SK-N-SH (cell line): ENCODE measurements at regions not wholly inside any gene's neighbourhood (a gene's known extent, or its start where the extent isn't known, plus 50 kb on each side); places are given as distances from the start of the nearest gene placed in this dataset.

ENCODE experiments used
- CTCF ChIA-PET: fragments of 300-600, 350-600 bp; formaldehyde crosslinking; extraction: SDS; loops from one replicate; lab custom pipeline; 2021; lab: Yijun Ruan, JAX
- POLR2A ChIA-PET: fragments of 350-600 bp; sonication (Branson Sonifier 250); formaldehyde crosslinking; extraction: SDS; loops from one replicate; lab custom pipeline; 2020; ENCODE audit warnings: antibody characterized with exemption, inconsistent platforms; lab: Yijun Ruan, JAX
- DNase-seq: peaks from one replicate; pipeline ENCODE4 v3.0.0; 2012
- H2AFZ ChIP-seq: fragments of 200-600 bp; sonication (generic); 2 replicates; pipeline ENCODE4 v1.8.1; 2016; ENCODE audit warnings: antibody characterized with exemption, mild to moderate bottlenecking, low read depth
- H3F3A ChIP-seq: fragments of 200-600 bp; sonication (generic); replicated peaks from 2 replicates; pipeline ENCODE3; 2016; ENCODE audit warnings: antibody characterized with exemption, mild to moderate bottlenecking; ENCODE audit not compliant: insufficient read depth
- H3K27ac ChIP-seq, 2 experiments: fragments of 200-500 bp in 1 of 2; fragments of 200-600 bp in 1 of 2; sonication (Bioruptor generic) in 1 of 2; sonication (generic), shearing (Covaris generic) in 1 of 2; 2 replicates each; pipeline versions ENCODE4 v1.5.1 to v1.6.1; 2014 to 2016; ENCODE audit warnings: low read depth in 2 of 2, inconsistent platforms in 1 of 2, low read length in 1 of 2, mild to moderate bottlenecking in 1 of 2, mixed read lengths in 1 of 2
- H3K27me3 ChIP-seq: fragments of 200-600 bp; sonication (generic), shearing (Covaris generic); 2 replicates; pipeline ENCODE4 v1.6.1; 2016; ENCODE audit warnings: mixed run types; ENCODE audit not compliant: insufficient read depth
- H3K36me3 ChIP-seq, 2 experiments: fragments of 200-500 bp in 1 of 2; fragments of 200-600 bp in 1 of 2; sonication (Bioruptor generic) in 1 of 2; sonication (generic) in 1 of 2; replicated peaks in 1 of 2; 2 replicates each; pipeline versions ENCODE3 to v1.5.1; 2014 to 2016; ENCODE audit warnings: low read length in 1 of 2, mild to moderate bottlenecking in 1 of 2; ENCODE audit not compliant: insufficient read depth in 2 of 2, control insufficient read depth in 1 of 2
- H3K4me1 ChIP-seq, 2 experiments: fragments of 200-500 bp in 1 of 2; fragments of 200-600 bp in 1 of 2; sonication (Bioruptor generic) in 1 of 2; sonication (generic), shearing (Covaris generic) in 1 of 2; 2 replicates each; pipeline versions ENCODE4 v1.5.1 to v1.6.1; 2014 to 2016; ENCODE audit warnings: low read depth in 1 of 2, low read length in 1 of 2, mixed run types in 1 of 2; ENCODE audit not compliant: insufficient read depth in 2 of 2, control insufficient read depth in 1 of 2
- H3K4me2 ChIP-seq: fragments of 200-600 bp; sonication (generic), shearing (Covaris generic); 2 replicates; pipeline ENCODE4 v1.6.1; 2017; ENCODE audit warnings: mixed run types
- H3K4me3 ChIP-seq, 2 experiments: fragments of 200-500 bp in 1 of 2; fragments of 200-600 bp in 1 of 2; sonication (Bioruptor generic) in 1 of 2; sonication (generic), shearing (Covaris generic) in 1 of 2; 2 replicates each; pipeline versions ENCODE4 v1.5.1 to v1.8.1; 2014 to 2016; ENCODE audit warnings: low read depth in 2 of 2, inconsistent platforms in 1 of 2, low read length in 1 of 2, mild to moderate bottlenecking in 1 of 2, mixed read lengths in 1 of 2, moderate library complexity in 1 of 2
- H3K79me2 ChIP-seq: fragments of 200-600 bp; sonication (generic); 2 replicates; pipeline ENCODE4 v1.8.1; 2017; ENCODE audit warnings: mild to moderate bottlenecking; ENCODE audit not compliant: insufficient read depth
- H3K9ac ChIP-seq: fragments of 200-600 bp; sonication (generic); 2 replicates; pipeline ENCODE4 v1.6.1; 2017; ENCODE audit warnings: mixed run types
- H3K9me2 ChIP-seq: fragments of 200-600 bp; sonication (generic); 2 replicates; pipeline ENCODE4 v1.6.1; 2017; ENCODE audit warnings: mixed run types
- H3K9me3 ChIP-seq: fragments of 200-600 bp; sonication (generic); 2 replicates; pipeline ENCODE4 v1.6.1; 2017; ENCODE audit warnings: mixed run types, mild to moderate bottlenecking, moderate library complexity
- H4K20me1 ChIP-seq: fragments of 200-600 bp; sonication (generic); 2 replicates; pipeline ENCODE4 v1.6.1; 2017; ENCODE audit warnings: mild to moderate bottlenecking, mixed run types; ENCODE audit not compliant: insufficient read depth
- CHD2 ChIP-seq: fragments of 150-350 bp; IDR thresholded peaks from 2 replicates; pipeline ENCODE4 v1.6.1; 2018; ENCODE audit warnings: low read length; ENCODE audit not compliant: partially characterized antibody
- EP300 ChIP-seq, 2 experiments: IDR thresholded peaks; 2 replicates each; pipeline versions ENCODE4 v1.4.0 to v1.6.1; 2012; ENCODE audit warnings: borderline replicate concordance in 1 of 2, low read depth in 1 of 2, low read length in 1 of 2
- EZH2phosphoT487 ChIP-seq: fragments of 200-600 bp; sonication (generic); IDR thresholded peaks from 2 replicates; pipeline ENCODE4 v1.6.1; 2017; ENCODE audit warnings: low read depth, mixed run types, mild to moderate bottlenecking, antibody characterized with exemption, moderate library complexity, borderline replicate concordance
- FOXJ3 ChIP-seq: sonication (generic); formaldehyde crosslinking; IDR thresholded peaks from 2 replicates; pipeline ENCODE4 v1.5.1; 2020; ENCODE audit warnings: mild to moderate bottlenecking, missing genetic modification reagents
- FOXM1 ChIP-seq: IDR thresholded peaks from 2 replicates; pipeline ENCODE4 v1.4.0; 2012; ENCODE audit warnings: low read depth, mild to moderate bottlenecking
- GATA2 ChIP-seq: sonication (generic); formaldehyde crosslinking; IDR thresholded peaks from 2 replicates; pipeline ENCODE4 v1.5.0; 2020; ENCODE audit warnings: mild to moderate bottlenecking, missing genetic modification reagents
- IRF3 ChIP-seq: fragments of 150-350 bp; IDR thresholded peaks from 2 replicates; pipeline ENCODE4 v1.6.1; 2016; ENCODE audit warnings: mild to moderate bottlenecking, low read depth, low read length
- MXI1 ChIP-seq: IDR thresholded peaks from 2 replicates; pipeline ENCODE4 v1.6.1; 2012; ENCODE audit warnings: mild to moderate bottlenecking, low read depth, low read length, improper control_type of control experiment
- NFIC ChIP-seq: IDR thresholded peaks from 2 replicates; pipeline ENCODE4 v1.4.0; 2012; ENCODE audit warnings: borderline replicate concordance
- NRF1 ChIP-seq: IDR thresholded peaks from 2 replicates; pipeline ENCODE4 v1.6.1; 2012; ENCODE audit warnings: low read depth, mild to moderate bottlenecking, low read length
- POLR2AphosphoS5 ChIP-seq: IDR thresholded peaks from 2 replicates; pipeline ENCODE4 v1.6.1; 2012; ENCODE audit warnings: low read depth, low read length
- RAD21 ChIP-seq: IDR thresholded peaks from 2 replicates; pipeline ENCODE4 v1.6.1; 2012; ENCODE audit warnings: mild to moderate bottlenecking, low read length
- RCOR1 ChIP-seq: fragments of 150-350 bp; IDR thresholded peaks from 2 replicates; pipeline ENCODE4 v1.6.1; 2017; ENCODE audit warnings: antibody characterized with exemption, low read length
- RFX5 ChIP-seq: IDR thresholded peaks from 2 replicates; pipeline ENCODE4 v1.6.1; 2012; ENCODE audit warnings: mild to moderate bottlenecking, improper control_type of control experiment, low read length
- RXRA ChIP-seq: IDR thresholded peaks from 2 replicates; pipeline ENCODE4 v1.4.0; 2012; ENCODE audit warnings: low read depth, mild to moderate bottlenecking, borderline replicate concordance
- SIN3A ChIP-seq: IDR thresholded peaks from 2 replicates; pipeline ENCODE4 v1.6.1; 2012; ENCODE audit warnings: low read depth, mild to moderate bottlenecking, low read length, moderate library complexity, borderline replicate concordance
- TAF1 ChIP-seq: IDR thresholded peaks from 2 replicates; pipeline ENCODE4 v1.6.1; 2012; ENCODE audit warnings: low read depth, mild to moderate bottlenecking, low read length, moderate library complexity, borderline replicate concordance
- TEAD4 ChIP-seq: IDR thresholded peaks from 2 replicates; pipeline ENCODE4 v1.4.0; 2012; ENCODE audit warnings: mild to moderate bottlenecking, borderline replicate concordance; ENCODE audit not compliant: insufficient read depth
- YY1 ChIP-seq: IDR thresholded peaks from 2 replicates; pipeline ENCODE4 v1.4.0; 2012; ENCODE audit warnings: low read depth, mild to moderate bottlenecking
- WGBS: methylation state at CpG from one replicate; pipeline ENCODE4 v1.1.6; 2017; ENCODE audit warnings: low lambda C conversion rate; 5-methylcytosine and 5-hydroxymethylcytosine counted together
- TF ChIP-seq, protein P1 (sequence below): IDR thresholded peaks from 2 replicates; pipeline ENCODE4 v1.4.0; 2012; ENCODE audit warnings: low read depth, borderline replicate concordance
- TF ChIP-seq, protein P2 (sequence below): IDR thresholded peaks from 2 replicates; pipeline ENCODE4 v1.6.1; 2012; ENCODE audit warnings: mild to moderate bottlenecking, low read depth, low read length, moderate library complexity

- TF ChIP-seq POLR2AphosphoS5 (no peak), RAD21 (no peak), IRF3 (no peak), RFX5 (no peak), MXI1 (no peak), TAF1 (no peak), EZH2phosphoT487 (no peak), NRF1 (no peak), NFIC (no peak), FOXJ3 (no peak), FOXM1 (no peak), EP300 (IDR thresholded peaks at IDR 0.05; ENCODE audit: borderline replicate concordance in 1 of 2, low read depth in 1 of 2, low read length in 1 of 2) (no peak), RXRA (no peak), RCOR1 (no peak), YY1 (no peak), TEAD4 (no peak)
- H3K36me3 ChIP-seq: no peaks in the 10 kb centered on the region
- CTCF ChIA-PET: interaction anchor here (2.2 kb wide), 1 partner anchor 9 kb away, joined by 7 read pairs; no protein-coding TSS in a partner anchor
- no peaks in the 10 kb centered on the region for H3K9me2 ChIP-seq
- no peak overlapping the region for H3K9ac ChIP-seq
- DNase-seq: no peak
- H3K79me2 ChIP-seq: no peaks in the 10 kb centered on the region
- H2AFZ ChIP-seq: no peak overlapping the region
- no peak overlapping the region for H3K27ac ChIP-seq
- H3K4me3 ChIP-seq: no peak overlapping the region
- POLR2A ChIA-PET: no interaction called here
- no peaks in the 10 kb centered on the region for H3F3A ChIP-seq
- no peaks in the 10 kb centered on the region for H4K20me1 ChIP-seq
- no peaks in the 10 kb centered on the region; a peak in 1 of 4 replicates for H3K4me1 ChIP-seq
- no peaks in the 10 kb centered on the region for H3K27me3 ChIP-seq
- 20% methylated on average over 2 of the region's 2 CpGs for WGBS
- H3K4me2 ChIP-seq: no peak overlapping the region
- no peaks in the 10 kb centered on the region for H3K9me3 ChIP-seq
Measured at GRCh38 chr20:40168981-40169620, 519.9 kb downstream of the MAFB start.

DNA sequence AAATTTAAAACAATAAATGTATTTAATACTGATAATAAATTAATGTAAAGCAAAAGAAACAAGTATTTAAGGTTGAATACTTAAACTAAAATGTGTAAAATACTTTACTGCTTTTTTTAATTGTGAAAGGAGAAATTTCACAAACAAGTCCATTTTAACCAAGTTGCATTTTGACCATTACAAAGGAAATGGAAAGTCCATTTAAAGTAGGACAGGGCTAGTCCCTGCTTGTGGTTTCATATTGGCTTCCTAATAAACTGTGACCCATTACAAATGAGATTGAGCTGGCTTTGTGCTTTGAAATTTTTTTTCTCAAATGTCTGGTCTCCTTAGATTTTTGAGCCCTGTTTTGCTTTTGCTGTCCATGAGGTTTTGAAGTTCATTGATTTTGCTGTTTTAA is 527.6 kb downstream of the MAFB start:
- Histone ChIP-seq H3K27me3 (no peaks in the 10 kb centered on the region; the same call in 1 of the 2 replicates), H4K20me1 (no peaks in the 10 kb centered on the region), H3K9ac (no peak overlapping the region), H3K9me2 (no peaks in the 10 kb centered on the region), H3K4me2 (no peak overlapping the region), H2AFZ (no peak overlapping the region), H3K9me3 (no peaks in the 10 kb centered on the region), H3F3A (no peaks in the 10 kb centered on the region), H3K4me1 (no peaks in the 10 kb centered on the region), H3K27ac (no peak overlapping the region), H3K4me3 (no peak overlapping the region), H3K36me3 (no peaks in the 10 kb centered on the region), H3K79me2 (no peaks in the 10 kb centered on the region)
- CTCF ChIA-PET: interaction anchor here (1.3 to 3.5 kb wide), 6 partner anchors 10 to 528 kb away, joined by 3 to 20 read pairs (median 5); partner anchors contain the start of gene MAFB
- no peak for DNase-seq
- POLR2A ChIA-PET: no interaction called here
- TF ChIP-seq TAF1: no peak
- TF ChIP-seq, protein P1, sequence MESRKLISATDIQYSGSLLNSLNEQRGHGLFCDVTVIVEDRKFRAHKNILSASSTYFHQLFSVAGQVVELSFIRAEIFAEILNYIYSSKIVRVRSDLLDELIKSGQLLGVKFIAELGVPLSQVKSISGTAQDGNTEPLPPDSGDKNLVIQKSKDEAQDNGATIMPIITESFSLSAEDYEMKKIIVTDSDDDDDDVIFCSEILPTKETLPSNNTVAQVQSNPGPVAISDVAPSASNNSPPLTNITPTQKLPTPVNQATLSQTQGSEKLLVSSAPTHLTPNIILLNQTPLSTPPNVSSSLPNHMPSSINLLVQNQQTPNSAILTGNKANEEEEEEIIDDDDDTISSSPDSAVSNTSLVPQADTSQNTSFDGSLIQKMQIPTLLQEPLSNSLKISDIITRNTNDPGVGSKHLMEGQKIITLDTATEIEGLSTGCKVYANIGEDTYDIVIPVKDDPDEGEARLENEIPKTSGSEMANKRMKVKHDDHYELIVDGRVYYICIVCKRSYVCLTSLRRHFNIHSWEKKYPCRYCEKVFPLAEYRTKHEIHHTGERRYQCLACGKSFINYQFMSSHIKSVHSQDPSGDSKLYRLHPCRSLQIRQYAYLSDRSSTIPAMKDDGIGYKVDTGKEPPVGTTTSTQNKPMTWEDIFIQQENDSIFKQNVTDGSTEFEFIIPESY: no peak
- no peak for TF ChIP-seq NFIC
- TF ChIP-seq FOXM1: no peak
- TF ChIP-seq, protein P2, sequence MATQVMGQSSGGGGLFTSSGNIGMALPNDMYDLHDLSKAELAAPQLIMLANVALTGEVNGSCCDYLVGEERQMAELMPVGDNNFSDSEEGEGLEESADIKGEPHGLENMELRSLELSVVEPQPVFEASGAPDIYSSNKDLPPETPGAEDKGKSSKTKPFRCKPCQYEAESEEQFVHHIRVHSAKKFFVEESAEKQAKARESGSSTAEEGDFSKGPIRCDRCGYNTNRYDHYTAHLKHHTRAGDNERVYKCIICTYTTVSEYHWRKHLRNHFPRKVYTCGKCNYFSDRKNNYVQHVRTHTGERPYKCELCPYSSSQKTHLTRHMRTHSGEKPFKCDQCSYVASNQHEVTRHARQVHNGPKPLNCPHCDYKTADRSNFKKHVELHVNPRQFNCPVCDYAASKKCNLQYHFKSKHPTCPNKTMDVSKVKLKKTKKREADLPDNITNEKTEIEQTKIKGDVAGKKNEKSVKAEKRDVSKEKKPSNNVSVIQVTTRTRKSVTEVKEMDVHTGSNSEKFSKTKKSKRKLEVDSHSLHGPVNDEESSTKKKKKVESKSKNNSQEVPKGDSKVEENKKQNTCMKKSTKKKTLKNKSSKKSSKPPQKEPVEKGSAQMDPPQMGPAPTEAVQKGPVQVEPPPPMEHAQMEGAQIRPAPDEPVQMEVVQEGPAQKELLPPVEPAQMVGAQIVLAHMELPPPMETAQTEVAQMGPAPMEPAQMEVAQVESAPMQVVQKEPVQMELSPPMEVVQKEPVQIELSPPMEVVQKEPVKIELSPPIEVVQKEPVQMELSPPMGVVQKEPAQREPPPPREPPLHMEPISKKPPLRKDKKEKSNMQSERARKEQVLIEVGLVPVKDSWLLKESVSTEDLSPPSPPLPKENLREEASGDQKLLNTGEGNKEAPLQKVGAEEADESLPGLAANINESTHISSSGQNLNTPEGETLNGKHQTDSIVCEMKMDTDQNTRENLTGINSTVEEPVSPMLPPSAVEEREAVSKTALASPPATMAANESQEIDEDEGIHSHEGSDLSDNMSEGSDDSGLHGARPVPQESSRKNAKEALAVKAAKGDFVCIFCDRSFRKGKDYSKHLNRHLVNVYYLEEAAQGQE: no peak
- no peak for TF ChIP-seq CHD2
- TF ChIP-seq SIN3A: no peak
- TF ChIP-seq TEAD4: no peak
- no peak for TF ChIP-seq GATA2 (CRISPR knock-in tag)
- TF ChIP-seq RAD21: no peak
